Right lobe of liver (tissue), 4 donors: ENCODE measurements at regions not wholly inside any gene's neighbourhood (a gene's known extent, or its start where the extent isn't known, plus 50 kb on each side); places are given as distances from the start of the nearest gene placed in this dataset.

Experiments used
- CTCF ChIP-seq, 4 donors: fragments of 200-600 bp in 3 of 4; fragments of 450-650 bp in 1 of 4; IDR thresholded peaks; one replicate each; pipeline versions ENCODE4 v1.5.1 to v1.8.0; 2016 to 2022; ENCODE audit warnings: antibody characterized with exemption in 4 of 4, mild to moderate bottlenecking in 2 of 4
- POLR2A ChIP-seq: fragments of 450-650 bp; IDR thresholded peaks from one replicate; pipeline ENCODE4 v1.6.1; 2017; ENCODE audit warnings: antibody characterized with exemption, mild to moderate bottlenecking
- donor health status: DM: no; HTN: no; CAD: no.
- donor health status: DM: no; HTN: no; CAD: no.
- donor health status: DM: no; HTN: yes; CAD: no.

- TF ChIP-seq CTCF (IDR thresholded peaks at IDR 0.05) (no peak), POLR2A (no peak)
Measured at GRCh38 chr17:6241381-6241780, 171.2 kb downstream of the WSCD1 start.
